SK-N-MC (cell line): ENCODE measurements at regions not wholly inside any gene's neighbourhood (a gene's known extent, or its start where the extent isn't known, plus 50 kb on each side); places are given as distances from the start of the nearest gene placed in this dataset.

Source experiments
- EZH2 ChIP-seq: fragments of 200-600 bp; sonication (generic); IDR thresholded peaks from one replicate; pipeline ENCODE4 v1.6.1; 2017; ENCODE audit warnings: antibody characterized with exemption
- FOXP2 ChIP-seq: optimal IDR thresholded peaks from 2 replicates; pipeline ENCODE3; 2011; ENCODE audit warnings: mild to moderate bottlenecking, moderate library complexity; ENCODE audit not compliant: insufficient read depth; ENCODE audit errors: extremely low read length, control extremely low read depth
- POLR2AphosphoS5 ChIP-seq: IDR thresholded peaks from 2 replicates; pipeline ENCODE4 v1.6.1; 2012; ENCODE audit warnings: mild to moderate bottlenecking, low read depth, low read length, borderline replicate concordance

GRCh38 chr12:125373375-125373774, 308.1 kb downstream of the AACS start:
- TF ChIP-seq EZH2 (no peak), POLR2AphosphoS5 (no peak), FOXP2 (no peak)
